ENCODE measurements at regions not wholly inside any gene's neighbourhood (a gene's known extent, or its start where the extent isn't known, plus 50 kb on each side); places are given as distances from the start of the nearest gene placed in this dataset.
"Not testable (repeated sequence)": the region's sequence is repeated elsewhere in the genome, so short reads cannot be mapped to it uniquely, and the experiment has no call there.

- Mint-ChIP-seq H3K9me3 (no peaks in the 10 kb centered on the region), H3K36me3 (no peaks in the 10 kb centered on the region), H3K27ac (no peak overlapping the region)
- DNase-seq (ENCODE audit: low spot score in 2 of 2) (no peak), ATAC-seq (no peak)
Observed at GRCh38 chr5:57987552-57987951, 472.3 kb downstream of the PLK2 start.

DNA sequence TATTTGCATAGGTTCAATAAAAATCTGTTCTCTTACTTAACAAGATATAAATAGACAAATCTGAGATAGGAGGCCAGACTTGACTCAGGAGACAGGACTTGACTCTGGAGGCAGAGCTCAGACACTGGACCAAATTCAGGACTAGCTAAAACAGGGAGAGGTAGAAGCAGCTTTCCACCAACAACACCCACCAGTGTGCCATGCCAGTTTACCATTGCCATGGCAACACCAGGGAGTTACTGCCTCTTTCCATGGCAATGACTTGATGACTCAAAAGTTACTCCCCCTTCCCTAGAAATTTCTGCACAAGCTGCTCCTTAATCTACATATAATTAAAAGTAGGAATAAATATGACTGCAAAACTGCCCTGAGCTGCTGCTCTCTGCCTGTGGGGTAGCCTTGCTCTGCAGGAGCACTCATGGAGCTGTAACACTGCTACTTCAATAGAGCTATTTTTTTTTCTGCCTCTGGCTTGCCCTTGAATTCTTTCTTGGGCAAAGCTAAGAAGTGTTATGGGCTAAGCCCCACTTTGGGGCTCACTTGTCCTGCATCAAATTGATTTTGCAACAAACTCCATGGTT, 473.0 kb downstream of the PLK2 start:
- Mint-ChIP-seq H3K9me3 (no peaks in the 10 kb centered on the region), H3K27ac (no peak overlapping the region), H3K36me3 (no peaks in the 10 kb centered on the region)
- no peak for DNase-seq (ENCODE audit: low spot score in 2 of 2)
- ATAC-seq: no peak

DNA sequence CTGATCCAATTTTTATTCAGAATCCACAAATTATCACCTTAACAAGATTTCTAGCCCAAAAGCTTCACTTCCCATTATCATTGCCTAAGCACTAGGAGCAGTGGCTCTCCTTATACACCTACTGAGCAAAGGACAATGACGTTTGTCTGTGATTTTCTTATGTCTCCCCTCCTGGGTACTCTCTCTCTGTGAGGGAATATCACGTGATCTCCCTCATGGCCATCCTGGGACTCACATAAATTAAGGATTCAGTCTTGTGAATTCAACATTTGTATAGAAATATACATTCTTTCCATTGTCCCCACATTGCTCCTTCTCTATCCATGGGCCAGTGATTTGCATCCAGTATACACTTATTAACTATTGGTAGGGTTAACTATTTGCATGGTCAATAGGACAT, 476.5 kb downstream of the PLK2 start:
- no peak overlapping the region for H3K27ac Mint-ChIP-seq
- ATAC-seq (no peak), DNase-seq (ENCODE audit: low spot score in 2 of 2) (no peak)

GRCh38 chr5:57979671-57980070, 480.2 kb downstream of the PLK2 start:
- no peaks in the 10 kb centered on the region for H3K9me3 Mint-ChIP-seq
- no peak for ATAC-seq
- no peak overlapping the region for H3K27ac Mint-ChIP-seq
- no peaks in the 10 kb centered on the region for H3K36me3 Mint-ChIP-seq
- DNase-seq (ENCODE audit: low spot score in 2 of 2): no peak

More for the DNA sequence above, 476.5 kb downstream of the PLK2 start:
- Mint-ChIP-seq H3K9me3 (no peaks in the 10 kb centered on the region), H3K36me3 (no peaks in the 10 kb centered on the region)

DNA sequence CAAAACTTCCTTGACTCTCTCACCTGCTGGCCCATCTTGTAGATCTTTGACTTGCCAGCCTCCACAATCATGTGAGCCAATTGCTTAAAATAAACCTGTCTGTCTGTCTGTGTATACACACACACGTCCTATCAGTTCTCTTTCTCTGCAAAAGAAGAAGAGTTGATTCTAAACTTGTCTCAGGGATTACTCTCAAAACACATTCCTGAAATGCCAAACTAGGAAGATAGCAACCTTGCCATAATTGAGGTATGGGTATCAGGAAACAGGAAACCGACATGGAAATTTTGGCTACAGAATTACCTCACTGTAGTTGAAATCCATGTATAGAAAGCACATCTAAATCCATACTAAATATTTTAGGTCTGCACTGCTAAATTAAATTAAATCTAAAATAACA, 483.4 kb downstream of the PLK2 start:
- DNase-seq (ENCODE audit: low spot score in 2 of 2): no peak
- H3K36me3 Mint-ChIP-seq: no peaks in the 10 kb centered on the region
- no peak for ATAC-seq
- H3K27ac Mint-ChIP-seq: no peak overlapping the region
- peaks cover 1 to 2% of the 10 kb centered on the region in 2 donors for H3K9me3 Mint-ChIP-seq

- H3K36me3 Mint-ChIP-seq; DNase-seq (ENCODE audit: low spot score in 2 of 2); ATAC-seq; H3K27ac Mint-ChIP-seq: not testable (repeated sequence)
- peaks cover 14 to 17% of the 10 kb centered on the region in 2 donors for H3K9me3 Mint-ChIP-seq
Observed at GRCh38 chr5:57972099-57972498, 487.8 kb downstream of the PLK2 start.

DNA sequence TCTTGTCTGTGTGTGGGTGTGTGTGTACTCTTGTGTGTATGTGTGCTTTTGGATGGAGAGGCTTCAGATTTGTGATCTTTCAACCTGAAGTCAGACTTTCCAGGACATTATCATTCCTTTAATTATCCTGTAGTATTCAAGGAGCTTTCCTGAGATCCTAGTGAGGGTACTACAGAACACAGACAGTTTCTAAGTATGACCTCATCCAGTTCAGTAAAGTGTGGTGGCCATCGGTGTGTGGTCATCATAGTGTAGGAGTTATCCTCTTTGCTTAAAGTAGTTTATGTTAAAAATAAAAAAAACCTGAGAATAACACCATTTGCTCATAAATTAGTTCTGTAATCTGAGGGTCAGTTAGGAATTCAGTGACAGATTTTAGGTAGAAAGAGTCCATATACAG, 478.0 kb upstream of the ACTBL2 start:
- Mint-ChIP-seq H3K27ac (no peak overlapping the region), H3K36me3 (peaks cover 0 to 5% of the 10 kb centered on the region in 2 donors), H3K9me3 (peaks cover 6 to 14% of the 10 kb centered on the region in 2 donors)
- ATAC-seq: no peak
- DNase-seq (ENCODE audit: low spot score in 2 of 2): no peak

DNA sequence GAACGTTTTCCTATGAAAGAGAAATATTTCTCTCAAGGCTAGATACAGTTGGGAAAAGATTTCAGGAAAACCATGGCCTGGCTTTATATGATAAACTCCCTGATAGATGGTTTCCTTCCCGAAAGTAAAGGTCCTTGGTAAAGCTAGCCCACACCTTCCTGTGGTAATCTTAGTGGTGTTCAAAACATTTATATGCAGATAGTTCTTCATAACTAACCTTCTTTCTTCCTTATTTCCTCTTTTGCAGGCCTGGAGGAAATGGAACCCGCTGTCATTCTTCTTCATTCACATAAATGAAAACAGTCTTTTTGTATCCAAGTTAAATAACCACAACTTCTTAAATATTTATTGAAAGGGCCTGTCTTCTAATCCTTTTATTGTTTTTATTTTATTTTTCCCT, 474.0 kb upstream of the ACTBL2 start:
- DNase-seq (ENCODE audit: low spot score in 2 of 2) (no peak), ATAC-seq (no peak)
- H3K36me3 Mint-ChIP-seq: no peaks in the 10 kb centered on the region
- H3K27ac Mint-ChIP-seq: no peak overlapping the region
- no peaks in the 10 kb centered on the region for H3K9me3 Mint-ChIP-seq

GRCh38 chr5:57955511-57955910, 472.9 kb upstream of the ACTBL2 start:
- no peaks in the 10 kb centered on the region for H3K36me3 Mint-ChIP-seq
- no peaks in the 10 kb centered on the region for H3K9me3 Mint-ChIP-seq
- no peak overlapping the region for H3K27ac Mint-ChIP-seq
- DNase-seq (ENCODE audit: low spot score in 2 of 2) (no peak), ATAC-seq (no peak)

DNA sequence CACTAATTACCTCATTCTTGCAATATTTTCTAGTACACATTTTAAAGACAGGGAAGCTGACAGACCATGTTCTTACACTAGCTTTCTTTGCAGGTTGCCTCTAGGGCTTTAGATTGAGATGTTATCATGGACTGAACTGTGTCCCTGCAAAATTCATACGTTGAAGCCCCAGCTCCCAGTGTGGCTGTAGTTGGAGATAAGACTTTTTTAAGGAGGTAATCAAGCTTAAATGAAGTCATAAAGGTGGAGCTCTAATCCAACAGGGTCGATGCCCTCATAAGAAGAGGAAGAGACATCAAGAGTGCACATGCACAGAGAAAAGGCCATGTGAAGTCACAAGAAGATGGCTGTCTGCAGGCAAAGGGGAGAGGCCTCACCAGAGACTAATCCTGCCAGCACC, 471.2 kb upstream of the ACTBL2 start:
- DNase-seq (ENCODE audit: low spot score in 2 of 2) (no peak), ATAC-seq (no peak)
- Mint-ChIP-seq H3K9me3 (no peaks in the 10 kb centered on the region), H3K36me3 (no peaks in the 10 kb centered on the region), H3K27ac (no peak overlapping the region)

- no peak overlapping the region for H3K27ac Mint-ChIP-seq
- H3K36me3 Mint-ChIP-seq: no peaks in the 10 kb centered on the region
- ATAC-seq: no peak
- no peak for DNase-seq (ENCODE audit: low spot score in 2 of 2)
- peaks cover 0 to 6% of the 10 kb centered on the region in 2 donors for H3K9me3 Mint-ChIP-seq
Observed at GRCh38 chr5:57950616-57951228, 468.1 kb upstream of the ACTBL2 start.

- Mint-ChIP-seq H3K36me3 (no peaks in the 10 kb centered on the region), H3K9me3 (peaks cover 0 to 6% of the 10 kb centered on the region in 2 donors), H3K27ac (no peak overlapping the region)
- ATAC-seq (no peak), DNase-seq (ENCODE audit: low spot score in 2 of 2) (no peak)
Observed at GRCh38 chr5:57948091-57948490, 465.5 kb upstream of the ACTBL2 start.

DNA sequence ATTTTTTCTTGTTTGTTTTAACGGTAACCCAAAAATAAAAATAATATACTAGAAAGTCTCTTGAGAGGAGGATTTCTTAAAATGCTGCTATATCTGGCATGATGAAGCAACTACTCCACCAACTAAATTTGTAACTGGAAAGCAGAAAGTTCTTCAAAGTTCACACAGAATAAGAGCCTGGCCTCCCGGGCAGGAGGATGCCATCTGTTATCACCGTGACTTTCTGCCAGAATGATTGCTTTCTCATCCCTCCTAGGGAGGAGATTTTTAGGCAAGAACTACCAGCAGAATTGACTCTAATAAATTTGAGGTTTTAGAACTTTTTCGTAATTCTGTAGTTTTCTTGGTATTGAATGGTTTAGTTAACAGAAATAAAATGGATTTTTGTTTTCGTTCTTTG, 464.6 kb upstream of the ACTBL2 start:
- H3K27ac Mint-ChIP-seq: no peak overlapping the region
- peaks cover 0 to 6% of the 10 kb centered on the region in 2 donors for H3K9me3 Mint-ChIP-seq
- ATAC-seq (no peak), DNase-seq (ENCODE audit: low spot score in 2 of 2) (no peak)
- H3K36me3 Mint-ChIP-seq: no peaks in the 10 kb centered on the region

- Mint-ChIP-seq H3K9me3 (peaks cover under 1 to 4% of the 10 kb centered on the region in 2 donors), H3K27ac (no peak overlapping the region), H3K36me3 (no peaks in the 10 kb centered on the region)
- DNase-seq (ENCODE audit: low spot score in 2 of 2): no peak
- ATAC-seq: no peak
Observed at GRCh38 chr5:57940879-57941278, 458.3 kb upstream of the ACTBL2 start.

DNA sequence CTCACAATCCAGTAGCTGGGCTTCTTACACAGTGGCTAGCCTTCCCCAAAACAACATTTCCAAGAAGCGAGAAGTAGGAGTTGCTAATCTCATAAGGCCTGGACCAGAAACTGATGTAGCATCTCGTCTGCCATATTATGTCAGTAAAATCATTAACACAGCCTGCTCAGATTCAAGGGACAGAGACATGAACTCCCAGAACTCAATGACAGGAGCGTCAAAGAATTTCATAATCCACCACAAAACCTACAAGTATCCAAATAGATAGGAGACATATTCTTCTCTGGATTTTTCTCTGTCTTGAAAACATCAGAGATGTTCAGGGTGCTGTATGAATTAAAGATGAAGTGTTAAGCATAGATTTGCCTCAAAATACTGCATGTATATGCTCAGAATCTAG, 457.6 kb upstream of the ACTBL2 start:
- Mint-ChIP-seq H3K9me3 (peaks cover 0 to 4% of the 10 kb centered on the region in 2 donors), H3K36me3 (no peaks in the 10 kb centered on the region), H3K27ac (no peak overlapping the region)
- no peak for ATAC-seq
- no peak for DNase-seq (ENCODE audit: low spot score in 2 of 2)

GRCh38 chr5:57939771-57940170, 457.2 kb upstream of the ACTBL2 start:
- Mint-ChIP-seq H3K27ac (no peak overlapping the region), H3K9me3 (peaks cover 0 to 4% of the 10 kb centered on the region in 2 donors), H3K36me3 (no peaks in the 10 kb centered on the region)
- no peak for ATAC-seq
- DNase-seq (ENCODE audit: low spot score in 2 of 2): no peak

DNA sequence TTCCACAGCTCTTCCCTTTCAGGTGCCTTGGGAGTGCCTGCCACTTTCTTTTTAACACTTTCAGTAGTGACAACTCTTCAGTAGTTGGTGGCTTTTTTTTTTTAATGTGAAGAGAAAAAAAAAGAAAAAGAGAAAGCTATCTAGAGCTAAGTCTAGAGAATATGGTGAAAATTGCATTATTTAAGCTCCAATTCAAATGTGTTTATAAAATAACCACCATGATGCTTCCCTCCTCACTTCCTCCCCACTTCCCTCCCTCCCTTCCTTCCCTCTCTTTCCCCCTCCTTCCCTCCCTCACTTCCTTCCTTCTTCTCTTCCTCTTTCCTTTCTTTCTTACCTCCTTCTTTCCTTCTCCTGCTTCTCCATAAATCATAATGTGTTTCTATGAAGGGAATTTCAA, 456.7 kb upstream of the ACTBL2 start:
- Mint-ChIP-seq H3K27ac (no peak overlapping the region), H3K36me3 (no peaks in the 10 kb centered on the region), H3K9me3 (peaks cover 0 to 4% of the 10 kb centered on the region in 2 donors)
- DNase-seq (ENCODE audit: low spot score in 2 of 2): no peak
- ATAC-seq: no peak

DNA sequence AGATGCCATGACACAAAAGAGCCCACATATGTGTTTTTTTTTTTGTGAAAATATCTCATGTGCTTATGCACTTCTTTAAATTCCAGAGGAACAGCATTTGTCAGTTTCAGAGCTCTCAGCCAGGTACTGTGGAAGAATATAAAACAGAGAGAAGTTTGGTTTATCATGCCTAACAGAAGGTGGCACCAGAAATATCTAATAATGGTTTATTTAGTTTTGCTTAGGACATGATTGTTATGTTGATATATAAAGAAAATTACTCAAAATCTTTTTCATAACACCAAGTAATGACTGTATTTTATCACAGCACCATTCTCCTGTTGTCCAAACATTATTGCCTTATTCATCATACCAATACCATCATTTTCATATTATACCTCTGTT, 455.6 kb upstream of the ACTBL2 start:
- no peak for ATAC-seq
- no peak for DNase-seq (ENCODE audit: low spot score in 2 of 2)

More for the DNA sequence above, 455.6 kb upstream of the ACTBL2 start:
- Mint-ChIP-seq H3K9me3 (peaks cover 0 to 4% of the 10 kb centered on the region in 2 donors), H3K36me3 (no peaks in the 10 kb centered on the region), H3K27ac (no peak overlapping the region)
